AG04450 (cell line): ENCODE measurements at regions not wholly inside any gene's neighbourhood (a gene's known extent, or its start where the extent isn't known, plus 50 kb on each side); places are given as distances from the start of the nearest gene placed in this dataset.

Experiments used
- CTCF ChIA-PET: fragments of 300-600, 350-600 bp; formaldehyde crosslinking; extraction: SDS; loops from one replicate; lab custom pipeline; 2022; ENCODE audit warnings: antibody characterized with exemption, inconsistent platforms; lab: Charles Lee
- POLR2A ChIA-PET: fragments of 350-600 bp; formaldehyde crosslinking; extraction: SDS; loops from one replicate; lab custom pipeline; 2021; ENCODE audit warnings: antibody characterized with exemption, inconsistent platforms; lab: Yijun Ruan, JAX
- DNase-seq: peaks from one replicate; pipeline ENCODE4 v3.0.0-alpha.2; 2011; ENCODE audit warnings: low read depth, low spot score
- H3K27ac ChIP-seq: one replicate; pipeline ENCODE4 v1.5.1; 2012; ENCODE audit warnings: low read depth, low read length, control low read depth
- H3K27me3 ChIP-seq: one replicate; pipeline ENCODE4 v1.6.0; 2012; ENCODE audit warnings: low read length; ENCODE audit not compliant: control insufficient read depth, insufficient read depth
- H3K4me3 ChIP-seq: 2 replicates; pipeline ENCODE4 v1.5.1; 2011; ENCODE audit warnings: mild to moderate bottlenecking, low read depth, low read length, control low read depth
- H3K9me3 ChIP-seq: 2 replicates; pipeline ENCODE4 v1.5.1; 2012; ENCODE audit warnings: low read length; ENCODE audit not compliant: control insufficient read depth, insufficient read depth
- TF ChIP-seq, protein P1 (sequence below): IDR thresholded peaks from 2 replicates; pipeline ENCODE4 v1.5.1; 2011; ENCODE audit warnings: low read depth, low read length, control low read depth, inconsistent platforms

GRCh38 chr6:105746130-105746505 is 340.0 kb upstream of the PRDM1 start:
- H3K27me3 ChIP-seq = no peaks in the 10 kb centered on the region
- ChIA-PET POLR2A (no interaction called here), CTCF (interaction anchor here (0.6 to 1.1 kb wide), 3 partner anchors 13 to 563 kb away, joined by 3 to 4 read pairs (median 3); no protein-coding TSS in a partner anchor)
- TF ChIP-seq, protein P1, sequence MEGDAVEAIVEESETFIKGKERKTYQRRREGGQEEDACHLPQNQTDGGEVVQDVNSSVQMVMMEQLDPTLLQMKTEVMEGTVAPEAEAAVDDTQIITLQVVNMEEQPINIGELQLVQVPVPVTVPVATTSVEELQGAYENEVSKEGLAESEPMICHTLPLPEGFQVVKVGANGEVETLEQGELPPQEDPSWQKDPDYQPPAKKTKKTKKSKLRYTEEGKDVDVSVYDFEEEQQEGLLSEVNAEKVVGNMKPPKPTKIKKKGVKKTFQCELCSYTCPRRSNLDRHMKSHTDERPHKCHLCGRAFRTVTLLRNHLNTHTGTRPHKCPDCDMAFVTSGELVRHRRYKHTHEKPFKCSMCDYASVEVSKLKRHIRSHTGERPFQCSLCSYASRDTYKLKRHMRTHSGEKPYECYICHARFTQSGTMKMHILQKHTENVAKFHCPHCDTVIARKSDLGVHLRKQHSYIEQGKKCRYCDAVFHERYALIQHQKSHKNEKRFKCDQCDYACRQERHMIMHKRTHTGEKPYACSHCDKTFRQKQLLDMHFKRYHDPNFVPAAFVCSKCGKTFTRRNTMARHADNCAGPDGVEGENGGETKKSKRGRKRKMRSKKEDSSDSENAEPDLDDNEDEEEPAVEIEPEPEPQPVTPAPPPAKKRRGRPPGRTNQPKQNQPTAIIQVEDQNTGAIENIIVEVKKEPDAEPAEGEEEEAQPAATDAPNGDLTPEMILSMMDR = no peak
- H3K9me3 ChIP-seq = no peaks in the 10 kb centered on the region
- H3K27ac ChIP-seq = no peak overlapping the region
- H3K4me3 ChIP-seq = no peak overlapping the region
- no peak for DNase-seq

DNA sequence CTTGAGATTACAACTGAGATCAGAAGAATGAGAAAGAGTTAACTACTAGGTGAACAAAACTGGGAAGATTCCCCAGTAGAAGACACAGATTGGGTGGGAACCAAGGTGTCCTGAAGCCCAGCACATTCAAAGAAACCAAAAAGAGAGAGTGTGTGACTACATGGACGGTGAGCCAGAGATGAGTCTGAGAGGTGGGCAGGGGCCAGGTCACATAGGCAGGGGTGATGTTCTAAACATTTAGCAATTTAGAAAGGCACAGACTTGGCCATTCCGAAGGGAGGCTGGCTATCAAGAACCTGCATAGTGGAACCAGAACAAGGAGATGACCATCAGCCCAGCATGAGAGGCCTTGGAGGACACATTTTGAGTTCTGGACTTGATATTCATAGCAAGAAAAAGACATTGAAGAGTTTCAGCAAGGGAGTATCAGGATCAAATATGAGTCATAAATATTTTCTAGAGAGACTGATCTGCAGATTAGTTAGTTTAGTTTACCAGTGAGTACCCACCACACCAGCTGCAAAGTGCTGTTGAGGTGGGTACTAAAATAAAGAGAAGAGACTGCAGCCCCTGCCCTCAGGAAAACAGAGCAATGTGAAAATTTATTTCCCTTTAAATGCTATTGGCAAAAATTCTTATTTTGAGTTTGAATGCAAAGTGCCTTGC is 340.5 kb upstream of the PRDM1 start:
- no peaks in the 10 kb centered on the region for H3K9me3 ChIP-seq
- H3K27me3 ChIP-seq = no peaks in the 10 kb centered on the region
- H3K4me3 ChIP-seq = no peak overlapping the region
- no peak overlapping the region for H3K27ac ChIP-seq
- ChIA-PET POLR2A (no interaction called here), CTCF (interaction anchor here (0.6 to 1.1 kb wide), 4 partner anchors 13 to 563 kb away, joined by 3 to 4 read pairs (median 3); no protein-coding TSS in a partner anchor)
- DNase-seq = no peak
- TF ChIP-seq, protein P1 = no peak

- DNase-seq = no peak
- Histone ChIP-seq H3K27me3 (no peaks in the 10 kb centered on the region), H3K4me3 (no peak overlapping the region), H3K9me3 (no peaks in the 10 kb centered on the region), H3K27ac (no peak overlapping the region)
- TF ChIP-seq, protein P1 = no peak
- POLR2A ChIA-PET = no interaction called here
- CTCF ChIA-PET = interaction anchor here (1.0 kb wide), 1 partner anchor 478 kb away, joined by 3 read pairs; no protein-coding TSS in a partner anchor
Measured at GRCh38 chr6:105744815-105745214, 341.3 kb upstream of the PRDM1 start.

DNA sequence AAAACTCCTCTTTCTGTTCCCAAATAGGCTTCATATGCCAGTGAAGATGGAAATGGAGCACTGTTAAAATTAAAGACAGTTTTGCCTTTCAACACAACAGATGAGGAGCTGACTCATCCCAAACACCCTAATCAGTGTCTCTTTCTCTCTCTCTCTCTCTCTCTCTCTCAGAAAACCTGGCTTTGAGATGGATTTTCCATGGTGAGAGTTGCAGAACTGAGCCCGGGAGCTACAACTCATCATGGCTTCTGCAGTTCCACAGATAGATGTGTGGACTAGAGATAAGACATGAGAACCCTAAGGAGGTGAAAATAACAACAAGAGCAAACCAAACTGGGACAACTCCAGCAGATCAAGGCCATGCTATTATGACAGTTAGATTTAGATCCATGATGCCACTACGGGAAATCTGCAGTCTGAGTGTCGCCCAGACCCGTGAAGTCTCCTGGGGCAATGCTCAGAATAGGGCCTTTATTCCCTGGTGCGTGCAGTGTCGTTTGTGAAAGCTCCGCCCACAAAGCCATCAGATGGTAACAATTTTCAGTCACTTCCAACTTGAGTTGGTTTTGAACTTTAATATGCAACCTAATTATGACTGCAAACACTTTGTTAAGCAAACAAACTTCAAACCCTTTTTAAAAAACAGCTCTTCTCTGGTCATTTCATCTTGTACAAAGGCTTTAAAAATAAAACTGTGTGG is 338.2 kb upstream of the PREP start:
- no peak overlapping the region for H3K27ac ChIP-seq
- ChIA-PET POLR2A (interaction anchor here (0.6 kb wide), 1 partner anchor 10 kb away, joined by 4 read pairs; no protein-coding TSS in a partner anchor), CTCF (interaction anchor here (1.0 to 1.3 kb wide), 3 partner anchors 8 to 560 kb away, joined by 3 to 6 read pairs (median 3); no protein-coding TSS in a partner anchor)
- TF ChIP-seq, protein P1 = no peak
- DNase-seq = no peak
- no peak overlapping the region for H3K4me3 ChIP-seq
- no peaks in the 10 kb centered on the region for H3K27me3 ChIP-seq
- H3K9me3 ChIP-seq = no peaks in the 10 kb centered on the region

- CTCF ChIA-PET = interaction anchor here (1.0 kb wide), 1 partner anchor 95 kb away, joined by 4 read pairs; no protein-coding TSS in a partner anchor
Measured at GRCh38 chr6:105739764-105740163, 336.9 kb upstream of the PREP start.

More at GRCh38 chr6:105739764-105740163, 336.9 kb upstream of the PREP start:
- H3K9me3 ChIP-seq = no peaks in the 10 kb centered on the region
- no peaks in the 10 kb centered on the region for H3K27me3 ChIP-seq
- H3K4me3 ChIP-seq = no peak overlapping the region
- H3K27ac ChIP-seq = no peak overlapping the region
- TF ChIP-seq, protein P1 = no peak
- POLR2A ChIA-PET = no interaction called here
- DNase-seq = no peak
